HEK293 (cell line): ENCODE measurements at regions not wholly inside any gene's neighbourhood (a gene's known extent, or its start where the extent isn't known, plus 50 kb on each side); places are given as distances from the start of the nearest gene placed in this dataset.

Experiments
- CTCF ChIA-PET: fragments of 350-600 bp; formaldehyde crosslinking; extraction: SDS; loops from one replicate; lab custom pipeline; 2021; ENCODE audit warnings: antibody characterized with exemption; lab: Yijun Ruan, JAX
- POLR2A ChIA-PET: fragments of 300-600 bp; formaldehyde crosslinking; extraction: SDS; loops from one replicate; lab custom pipeline; 2020; ENCODE audit warnings: antibody characterized with exemption, inconsistent platforms; lab: Yijun Ruan, JAX
- H3K27ac ChIP-seq: fragments of 200-500 bp; sonication (Bioruptor generic); 2 replicates; pipeline ENCODE4 v1.5.1; 2014; ENCODE audit warnings: low read depth, low read length, control low read depth, inconsistent platforms; ENCODE audit errors: extremely low read depth
- H3K36me3 ChIP-seq, 2 experiments: fragments of 200-500 bp in 1 of 2; sonication (Bioruptor generic) in 1 of 2; 1 replicate in 1 of 2; 2 replicates in 1 of 2; pipeline ENCODE4 v1.5.1; 2014 to 2017; ENCODE audit warnings: inconsistent platforms in 2 of 2, low read length in 2 of 2; ENCODE audit not compliant: control insufficient read depth in 2 of 2, insufficient read depth in 1 of 2
- H3K4me1 ChIP-seq: fragments of 200-500 bp; sonication (Bioruptor generic); 2 replicates; pipeline ENCODE4 v1.5.1; 2014; ENCODE audit warnings: mild to moderate bottlenecking, low read length, inconsistent platforms; ENCODE audit not compliant: control insufficient read depth, insufficient read depth
- H3K4me3 ChIP-seq: 2 replicates; pipeline ENCODE4 v1.5.1; 2011; ENCODE audit warnings: low read depth, mild to moderate bottlenecking, control low read depth, low read length, moderate library complexity
- H3K9me3 ChIP-seq: fragments of 200-500 bp; sonication (Bioruptor generic); 2 replicates; pipeline ENCODE4 v1.5.1; 2014; ENCODE audit warnings: low read depth, low read length, inconsistent platforms; ENCODE audit not compliant: control insufficient read depth, insufficient read depth
- REST ChIP-seq: fragments of 450-650 bp; formaldehyde crosslinking; IDR thresholded peaks from 2 replicates; pipeline ENCODE4 v1.5.1; 2016; ENCODE audit warnings: missing biosample characterization, missing genetic modification characterization
- SP3 ChIP-seq: fragments of 450-650 bp; formaldehyde crosslinking; IDR thresholded peaks from 2 replicates; pipeline ENCODE4 v1.5.1; 2016; ENCODE audit warnings: missing biosample characterization, missing genetic modification characterization
- ZNF121 ChIP-seq: fragments of 450-650 bp; formaldehyde crosslinking; IDR thresholded peaks from 2 replicates; pipeline ENCODE4 v1.5.1; 2016; ENCODE audit warnings: missing biosample characterization, missing genetic modification characterization
- ZNF214 ChIP-seq: fragments of 450-650 bp; formaldehyde crosslinking; IDR thresholded peaks from 2 replicates; pipeline ENCODE4 v1.5.1; 2017; ENCODE audit warnings: missing biosample characterization, mild to moderate bottlenecking, missing genetic modification characterization, borderline replicate concordance
- ZNF571 ChIP-seq: fragments of 450-650 bp; formaldehyde crosslinking; IDR thresholded peaks from 2 replicates; pipeline ENCODE4 v1.5.0; 2017; ENCODE audit warnings: missing biosample characterization, missing genetic modification characterization
- ZNF621 ChIP-seq: fragments of 450-650 bp; formaldehyde crosslinking; IDR thresholded peaks from 2 replicates; pipeline ENCODE4 v1.5.1; 2017; ENCODE audit warnings: missing biosample characterization, missing genetic modification characterization
- ZNF76 ChIP-seq: fragments of 450-650 bp; formaldehyde crosslinking; IDR thresholded peaks from 2 replicates; pipeline ENCODE4; 2016; ENCODE audit warnings: low read depth, missing biosample characterization, missing genetic modification characterization, borderline replicate concordance
- ZNF776 ChIP-seq: fragments of 450-650 bp; formaldehyde crosslinking; IDR thresholded peaks from 2 replicates; pipeline ENCODE4 v1.5.0; 2017; ENCODE audit warnings: missing biosample characterization, missing genetic modification characterization, borderline replicate concordance
- ZNF830 ChIP-seq: fragments of 450-650 bp; IDR thresholded peaks from 2 replicates; pipeline ENCODE4 v1.5.0; 2018; ENCODE audit warnings: missing biosample characterization, missing genetic modification characterization, low read depth, mild to moderate bottlenecking, moderate library complexity
- TF ChIP-seq, protein P1 (sequence below): fragments of 450-650 bp; formaldehyde crosslinking; IDR thresholded peaks from 2 replicates; pipeline ENCODE4 v1.5.1; 2017; ENCODE audit warnings: missing biosample characterization, missing genetic modification characterization

- CTCF ChIA-PET, result interaction anchor here (1.1 to 1.2 kb wide), 2 partner anchors 17 to 68 kb away, joined by 3 to 4 read pairs; no protein-coding TSS in a partner anchor
- POLR2A ChIA-PET, result no interaction called here
- Histone ChIP-seq H3K4me3 (no peak overlapping the region), H3K27ac (no peak overlapping the region), H3K4me1 (no peaks in the 10 kb centered on the region), H3K36me3 (no peaks in the 10 kb centered on the region), H3K9me3 (no peaks in the 10 kb centered on the region)
- TF ChIP-seq, protein P1, sequence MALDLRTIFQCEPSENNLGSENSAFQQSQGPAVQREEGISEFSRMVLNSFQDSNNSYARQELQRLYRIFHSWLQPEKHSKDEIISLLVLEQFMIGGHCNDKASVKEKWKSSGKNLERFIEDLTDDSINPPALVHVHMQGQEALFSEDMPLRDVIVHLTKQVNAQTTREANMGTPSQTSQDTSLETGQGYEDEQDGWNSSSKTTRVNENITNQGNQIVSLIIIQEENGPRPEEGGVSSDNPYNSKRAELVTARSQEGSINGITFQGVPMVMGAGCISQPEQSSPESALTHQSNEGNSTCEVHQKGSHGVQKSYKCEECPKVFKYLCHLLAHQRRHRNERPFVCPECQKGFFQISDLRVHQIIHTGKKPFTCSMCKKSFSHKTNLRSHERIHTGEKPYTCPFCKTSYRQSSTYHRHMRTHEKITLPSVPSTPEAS (tag by site-specific recombination), result peak; percentile 89
- TF ChIP-seq SP3 (tag by site-specific recombination) (no peak), ZNF571 (tag by site-specific recombination) (0 out of 2 replicates have a peak, but pooled peaks have one; percentile 24)
These were observed 114.6 kb upstream of the VSTM2B start for GRCh38 chr19:29411113-29411581.

GRCh38 chr19:29413435-29413834 is 112.4 kb upstream of the VSTM2B start:
- POLR2A ChIA-PET, result no interaction called here
- H3K9me3 ChIP-seq, result no peaks in the 10 kb centered on the region
- CTCF ChIA-PET, result interaction anchor here (0.6 to 1.0 kb wide), 2 partner anchors 24 to 1187 kb away, joined by 3 read pairs; no protein-coding TSS in a partner anchor
- no peaks in the 10 kb centered on the region for H3K4me1 ChIP-seq
- TF ChIP-seq ZNF830 (tag by site-specific recombination) (no peak), ZNF76 (tag by site-specific recombination) (no peak), ZNF214 (tag by site-specific recombination) (no peak), ZNF621 (no peak), ZNF121 (tag by site-specific recombination) (no peak)
- H3K27ac ChIP-seq, result no peak overlapping the region
- no peaks in the 10 kb centered on the region for H3K36me3 ChIP-seq
- H3K4me3 ChIP-seq, result no peak overlapping the region

GRCh38 chr19:29415507-29415906 is 110.3 kb upstream of the VSTM2B start:
- CTCF ChIA-PET, result interaction anchor here (1.2 kb wide), 1 partner anchor 36 kb away, joined by 3 read pairs; no protein-coding TSS in a partner anchor
- H3K9me3 ChIP-seq, result no peaks in the 10 kb centered on the region

More at GRCh38 chr19:29415507-29415906, 110.3 kb upstream of the VSTM2B start:
- Histone ChIP-seq H3K36me3 (no peaks in the 10 kb centered on the region), H3K27ac (no peak overlapping the region), H3K4me1 (no peaks in the 10 kb centered on the region), H3K4me3 (no peak overlapping the region)
- TF ChIP-seq ZNF776 (tag by site-specific recombination), result no peak
- TF ChIP-seq REST (tag by site-specific recombination), result peak; percentile 99
- POLR2A ChIA-PET, result no interaction called here
